ENCODE measurements at regions not wholly inside any gene's neighbourhood (a gene's known extent, or its start where the extent isn't known, plus 50 kb on each side); places are given as distances from the start of the nearest gene placed in this dataset.

GRCh38 chr2:155215037-155215707, 516.7 kb downstream of the KCNJ3 start:
- 88% methylated on average over 1 of the region's 2 CpGs for WGBS (ENCODE audit: insufficient coverage)
- no peak overlapping the region for H3K4me3 Mint-ChIP-seq
- H3K36me3 Mint-ChIP-seq, result no peaks in the 10 kb centered on the region
- intact Hi-C loops (cut with micrococcal nuclease), result no loop called here
- TF ChIP-seq CTCF (IDR thresholded peaks at IDR 0.05), result no peak
- Histone ChIP-seq H3K27me3 (ENCODE audit: control insufficient read depth, insufficient read depth, low read length) (no peaks in the 10 kb centered on the region), H3K9me3 (ENCODE audit: control insufficient read depth, insufficient read depth, low read length) (peaks cover 2% of the 10 kb centered on the region), H3K27ac (ENCODE audit: low read length) (no peak overlapping the region), H3K4me1 (ENCODE audit: control insufficient read depth, insufficient read depth, low read length) (no peaks in the 10 kb centered on the region), H3K4me3 (ENCODE audit: low read length) (no peak overlapping the region), H3K36me3 (ENCODE audit: control insufficient read depth, insufficient read depth, low read length) (no peaks in the 10 kb centered on the region)
- DNase-seq, result no peak
- no peaks in the 10 kb centered on the region for H3K27me3 Mint-ChIP-seq (ENCODE audit: low read depth in 2 of 2)
- no peaks in the 10 kb centered on the region for H3K4me1 Mint-ChIP-seq
- peaks cover 9% of the 10 kb centered on the region in 2 donors for H3K9me3 Mint-ChIP-seq
- no peak overlapping the region for H3K27ac Mint-ChIP-seq
- no peak for ATAC-seq

- DNase-seq, result no peak
- Histone ChIP-seq H3K4me3 (ENCODE audit: low read length) (no peak overlapping the region), H3K36me3 (ENCODE audit: control insufficient read depth, insufficient read depth, low read length) (no peaks in the 10 kb centered on the region), H3K27ac (ENCODE audit: low read length) (no peak overlapping the region), H3K4me1 (ENCODE audit: control insufficient read depth, insufficient read depth, low read length) (no peaks in the 10 kb centered on the region), H3K27me3 (ENCODE audit: control insufficient read depth, insufficient read depth, low read length) (no peaks in the 10 kb centered on the region), H3K9me3 (ENCODE audit: control insufficient read depth, insufficient read depth, low read length) (no peaks in the 10 kb centered on the region)
- H3K4me3 Mint-ChIP-seq, result no peak overlapping the region
- H3K36me3 Mint-ChIP-seq, result no peaks in the 10 kb centered on the region
- peaks cover 4 to 16% of the 10 kb centered on the region in 2 donors for H3K9me3 Mint-ChIP-seq
- ATAC-seq, result no peak
- H3K27me3 Mint-ChIP-seq (ENCODE audit: low read depth in 2 of 2), result no peaks in the 10 kb centered on the region
- H3K4me1 Mint-ChIP-seq, result no peaks in the 10 kb centered on the region
- 100% methylated on average over 1 of the region's 2 CpGs for WGBS (ENCODE audit: insufficient coverage)
- intact Hi-C loops (cut with micrococcal nuclease), result no loop called here
- TF ChIP-seq CTCF (IDR thresholded peaks at IDR 0.05), result no peak
- H3K27ac Mint-ChIP-seq, result no peak overlapping the region
These were observed 511.4 kb downstream of the KCNJ3 start for GRCh38 chr2:155209696-155210450.

GRCh38 chr2:155203178-155203577, 504.7 kb downstream of the KCNJ3 start:
- no peak for DNase-seq
- H3K36me3 Mint-ChIP-seq, result no peaks in the 10 kb centered on the region
- H3K27ac Mint-ChIP-seq, result no peak overlapping the region

More at GRCh38 chr2:155203178-155203577, 504.7 kb downstream of the KCNJ3 start:
- no peaks in the 10 kb centered on the region for H3K9me3 ChIP-seq (ENCODE audit: control insufficient read depth, insufficient read depth, low read length)
- no peaks in the 10 kb centered on the region for H3K36me3 ChIP-seq (ENCODE audit: control insufficient read depth, insufficient read depth, low read length)
- Mint-ChIP-seq H3K4me3 (no peak overlapping the region), H3K4me1 (no peaks in the 10 kb centered on the region), H3K27me3 (ENCODE audit: low read depth in 2 of 2) (no peaks in the 10 kb centered on the region), H3K9me3 (peaks cover 4 to 11% of the 10 kb centered on the region in 2 donors)
- H3K4me1 ChIP-seq (ENCODE audit: control insufficient read depth, insufficient read depth, low read length), result no peaks in the 10 kb centered on the region
- H3K27ac ChIP-seq (ENCODE audit: low read length), result no peak overlapping the region
- intact Hi-C loops (cut with micrococcal nuclease), result no loop called here
- ATAC-seq, result no peak
- 88% methylated on average over 1 of the region's 1 CpG for WGBS (ENCODE audit: insufficient coverage)
- no peak overlapping the region for H3K4me3 ChIP-seq (ENCODE audit: low read length)
- no peaks in the 10 kb centered on the region for H3K27me3 ChIP-seq (ENCODE audit: control insufficient read depth, insufficient read depth, low read length)
- no peak for TF ChIP-seq CTCF (IDR thresholded peaks at IDR 0.05)

Measured in natural killer cell (primary cell).